ENCODE measurements at regions not wholly inside any gene's neighbourhood (a gene's known extent, or its start where the extent isn't known, plus 50 kb on each side); places are given as distances from the start of the nearest gene placed in this dataset.

- TF ChIP-seq CTCF (IDR thresholded peaks at IDR 0.05; ENCODE audit: insufficient read depth, low read depth, low read length, missing control alignments): no peak
- no peak overlapping the region for H3K4me3 ChIP-seq (ENCODE audit: low read depth, low read length)
- DNase-seq (ENCODE audit: low read depth): no peak
Measured at GRCh38 chr12:29843036-29843435, 59.3 kb upstream of the TMTC1 start.

- DNase-seq (ENCODE audit: low read depth): no peak
- H3K4me3 ChIP-seq (ENCODE audit: low read depth, low read length): no peak overlapping the region
- no peak for TF ChIP-seq CTCF (IDR thresholded peaks at IDR 0.05; ENCODE audit: insufficient read depth, low read depth, low read length, missing control alignments)
Measured at GRCh38 chr12:29838768-29839167, 55.0 kb upstream of the TMTC1 start.
